ENCODE measurements at regions not wholly inside any gene's neighbourhood (a gene's known extent, or its start where the extent isn't known, plus 50 kb on each side); places are given as distances from the start of the nearest gene placed in this dataset.
A peak's percentile ranks its signal among the peaks of the same experiment; 100 is the strongest.
"Not testable (repeated sequence)": the region's sequence is repeated elsewhere in the genome, so short reads cannot be mapped to it uniquely, and the experiment has no call there.

GRCh38 chr13:81406639-81407292 lies 1065.8 kb upstream of the SPRY2 start:
- no peak for DNase-seq

- no peak for DNase-seq
These were observed 1065.1 kb upstream of the SPRY2 start for GRCh38 chr13:81406022-81406421.

- DNase-seq, result no peak
These were observed 1055.3 kb upstream of the SPRY2 start for GRCh38 chr13:81396192-81396591.

GRCh38 chr13:81395368-81395767 lies 1054.4 kb upstream of the SPRY2 start:
- DNase-seq, result peak; percentile 63

- DNase-seq, result no peak
These were observed 1053.7 kb upstream of the SPRY2 start for GRCh38 chr13:81394640-81395039.

- peak; percentile 2 for DNase-seq
These were observed 1052.8 kb upstream of the SPRY2 start for GRCh38 chr13:81393721-81394120.

- DNase-seq, result no peak
These were observed 1052.2 kb upstream of the SPRY2 start for GRCh38 chr13:81393110-81393509.

GRCh38 chr13:81388400-81388799 lies 1047.5 kb upstream of the SPRY2 start:
- no peak for DNase-seq

GRCh38 chr13:81383444-81383843 lies 1042.5 kb upstream of the SPRY2 start:
- DNase-seq, result no peak

GRCh38 chr13:81382246-81382645 lies 1041.3 kb upstream of the SPRY2 start:
- no peak for DNase-seq

- no peak for DNase-seq
These were observed 1040.6 kb upstream of the SPRY2 start for GRCh38 chr13:81381560-81381959.

GRCh38 chr13:81379183-81379582 lies 1038.3 kb upstream of the SPRY2 start:
- DNase-seq, result no peak

- DNase-seq, result no peak
These were observed 1037.0 kb upstream of the SPRY2 start for GRCh38 chr13:81377921-81378320.

- DNase-seq, result no peak
These were observed 1034.8 kb upstream of the SPRY2 start for GRCh38 chr13:81375709-81376108.

- DNase-seq, result peak; percentile 82
These were observed 1021.8 kb upstream of the SPRY2 start for GRCh38 chr13:81362711-81363110.

GRCh38 chr13:81350056-81350455 lies 1009.1 kb upstream of the SPRY2 start:
- DNase-seq, result no peak

- not testable (repeated sequence) for DNase-seq
These were observed 999.5 kb upstream of the SPRY2 start for GRCh38 chr13:81340118-81341069.

- DNase-seq, result not testable (repeated sequence)
These were observed 998.7 kb upstream of the SPRY2 start for GRCh38 chr13:81339666-81340065.

- DNase-seq, result no peak
These were observed 993.6 kb upstream of the SPRY2 start for GRCh38 chr13:81334481-81334880.

GRCh38 chr13:81326913-81327312 lies 986.0 kb upstream of the SPRY2 start:
- DNase-seq, result peak; percentile 87

GRCh38 chr13:81320516-81320915 lies 979.6 kb upstream of the SPRY2 start:
- DNase-seq, result no peak

- DNase-seq, result no peak
These were observed 978.4 kb upstream of the SPRY2 start for GRCh38 chr13:81319351-81319750.

- DNase-seq, result no peak
These were observed 977.5 kb upstream of the SPRY2 start for GRCh38 chr13:81318231-81319019.
